Trophoblast cell (in vitro differentiated cells and primary cell): ENCODE measurements at regions not wholly inside any gene's neighbourhood (a gene's known extent, or its start where the extent isn't known, plus 50 kb on each side); places are given as distances from the start of the nearest gene placed in this dataset.
"Not testable (repeated sequence)": the region's sequence is repeated elsewhere in the genome, so short reads cannot be mapped to it uniquely, and the experiment has no call there.

Experiments
- DNase-seq, 2 donors: peaks; one replicate each; pipeline ENCODE4 v3.0.0-alpha.2; 2016
- H2AFZ ChIP-seq: 2 replicates; pipeline ENCODE4 v1.6.1; 2013; ENCODE audit warnings: low read length, moderate library complexity, mild to moderate bottlenecking; ENCODE audit not compliant: insufficient read depth, poor library complexity
- H2AK5ac ChIP-seq: 2 replicates; pipeline ENCODE4 v1.6.1; 2013; ENCODE audit warnings: mild to moderate bottlenecking, low read length
- H2BK120ac ChIP-seq: 2 replicates; pipeline ENCODE4 v1.6.1; 2013; ENCODE audit warnings: low read length, mild to moderate bottlenecking, moderate library complexity; ENCODE audit not compliant: insufficient read depth, poor library complexity
- H2BK12ac ChIP-seq: 2 replicates; pipeline ENCODE4 v1.6.1; 2013; ENCODE audit warnings: mild to moderate bottlenecking, low read length, moderate library complexity
- H2BK5ac ChIP-seq: 2 replicates; pipeline ENCODE4 v1.6.1; 2013; ENCODE audit warnings: low read length, low read depth, moderate library complexity, mild to moderate bottlenecking; ENCODE audit not compliant: poor library complexity
- H3K14ac ChIP-seq: 2 replicates; pipeline ENCODE4 v1.6.1; 2013; ENCODE audit warnings: mild to moderate bottlenecking, low read length
- H3K18ac ChIP-seq: 2 replicates; pipeline ENCODE4 v1.6.1; 2013; ENCODE audit warnings: mild to moderate bottlenecking, low read length
- H3K23ac ChIP-seq: 2 replicates; pipeline ENCODE4 v1.6.1; 2013; ENCODE audit warnings: low read length
- H3K27ac ChIP-seq: 2 replicates; pipeline ENCODE4 v1.5.1; 2013; ENCODE audit warnings: low read depth, mild to moderate bottlenecking, inconsistent platforms, low read length, moderate library complexity
- H3K27me3 ChIP-seq: 2 replicates; pipeline ENCODE4 v1.6.1; 2013; ENCODE audit warnings: inconsistent platforms, mild to moderate bottlenecking, low read length, moderate library complexity; ENCODE audit not compliant: insufficient read depth
- H3K36me3 ChIP-seq, 2 experiments: 1 replicate in 1 of 2; 2 replicates in 1 of 2; pipeline ENCODE4 v1.6.1; 2013; ENCODE audit warnings: low read length in 2 of 2, mild to moderate bottlenecking in 2 of 2, moderate library complexity in 1 of 2; ENCODE audit not compliant: insufficient read depth in 2 of 2, control insufficient read depth in 1 of 2
- H3K4ac ChIP-seq: 2 replicates; pipeline ENCODE4 v1.6.1; 2013; ENCODE audit warnings: low read depth, mild to moderate bottlenecking, low read length, moderate library complexity
- H3K4me1 ChIP-seq, 2 experiments: 1 replicate in 1 of 2; 2 replicates in 1 of 2; pipeline ENCODE4 v1.6.1; 2013; ENCODE audit warnings: low read length in 2 of 2, mild to moderate bottlenecking in 2 of 2, moderate library complexity in 1 of 2; ENCODE audit not compliant: insufficient read depth in 2 of 2, control insufficient read depth in 1 of 2
- H3K4me2 ChIP-seq: 2 replicates; pipeline ENCODE4 v1.6.1; 2013; ENCODE audit warnings: inconsistent platforms, mild to moderate bottlenecking, low read length, moderate library complexity
- H3K4me3 ChIP-seq: 2 replicates; pipeline ENCODE4 v1.5.1; 2013; ENCODE audit warnings: mild to moderate bottlenecking, low read depth, low read length, inconsistent platforms
- H3K79me1 ChIP-seq: one replicate; pipeline ENCODE4 v1.6.1; 2013; ENCODE audit warnings: low read length
- H3K79me2 ChIP-seq: 2 replicates; pipeline ENCODE4 v1.6.1; 2013; ENCODE audit warnings: low read length, mild to moderate bottlenecking; ENCODE audit not compliant: control insufficient read depth, insufficient read depth, poor library complexity
- H3K9ac ChIP-seq: 2 replicates; pipeline ENCODE4 v1.6.1; 2013; ENCODE audit warnings: mild to moderate bottlenecking, low read length
- H3K9me3 ChIP-seq: 2 replicates; pipeline ENCODE4 v1.6.1; 2013; ENCODE audit warnings: low read depth, mild to moderate bottlenecking, control low read depth, inconsistent platforms, low read length; ENCODE audit not compliant: insufficient read depth
- H4K12ac ChIP-seq: 2 replicates; pipeline ENCODE4 v1.6.1; 2013; ENCODE audit warnings: low read depth, mild to moderate bottlenecking, low read length, moderate library complexity
- H4K8ac ChIP-seq: 2 replicates; pipeline ENCODE4 v1.6.1; 2013; ENCODE audit warnings: low read depth, mild to moderate bottlenecking, low read length, moderate library complexity
- H4K91ac ChIP-seq: one replicate; pipeline ENCODE4 v1.6.1; 2013; ENCODE audit warnings: low read depth, mild to moderate bottlenecking, low read length, moderate library complexity
- WGBS: extraction: QIAGEN DNeasy Blood & Tissue Kit; methylation state at CpG from one replicate; pipeline ENCODE4 v1.1.7; 2013; ENCODE audit warnings: missing lambda C conversion rate; ENCODE audit not compliant: insufficient read length, insufficient coverage; ENCODE audit errors: extremely low coverage; 5-methylcytosine and 5-hydroxymethylcytosine counted together

DNA sequence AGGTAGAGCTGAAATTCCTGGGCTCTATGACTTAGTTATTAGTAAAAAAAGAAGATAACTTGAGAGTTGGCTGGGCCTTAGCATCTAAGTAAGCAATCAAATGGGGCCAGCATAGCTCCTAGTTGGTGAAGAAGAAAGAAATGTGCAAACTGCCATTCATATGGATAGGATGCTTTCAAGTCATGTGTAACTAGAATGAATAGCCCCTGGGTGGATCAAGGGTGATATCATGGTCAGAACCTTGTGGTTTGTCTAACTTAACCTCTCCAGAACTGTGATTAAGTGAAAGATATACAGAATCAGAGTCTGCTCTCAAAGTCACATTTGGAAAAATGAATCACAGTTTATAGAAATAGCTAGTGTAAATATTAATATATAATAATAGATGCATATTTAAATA is 198.7 kb upstream of the DTNA start:
- Histone ChIP-seq H4K8ac (no peak overlapping the region), H2AK5ac (no peak overlapping the region), H2BK12ac (no peak overlapping the region), H3K27me3 (no peaks in the 10 kb centered on the region), H3K36me3 (no peaks in the 10 kb centered on the region), H3K9me3 (no peaks in the 10 kb centered on the region), H3K4me3 (no peak overlapping the region), H3K14ac (no peak overlapping the region), H2BK120ac (no peak overlapping the region), H3K79me1 (no peaks in the 10 kb centered on the region), H3K4me2 (no peak overlapping the region), H3K4me1 (no peaks in the 10 kb centered on the region), H3K27ac (no peak overlapping the region), H4K12ac (no peak overlapping the region), H2BK5ac (no peak overlapping the region), H4K91ac (no peak overlapping the region), H3K18ac (no peak overlapping the region), H2AFZ (no peak overlapping the region), H3K79me2 (no peaks in the 10 kb centered on the region), H3K23ac (no peak overlapping the region), H3K9ac (no peak overlapping the region), H3K4ac (no peak overlapping the region)
- DNase-seq: no peak

DNA sequence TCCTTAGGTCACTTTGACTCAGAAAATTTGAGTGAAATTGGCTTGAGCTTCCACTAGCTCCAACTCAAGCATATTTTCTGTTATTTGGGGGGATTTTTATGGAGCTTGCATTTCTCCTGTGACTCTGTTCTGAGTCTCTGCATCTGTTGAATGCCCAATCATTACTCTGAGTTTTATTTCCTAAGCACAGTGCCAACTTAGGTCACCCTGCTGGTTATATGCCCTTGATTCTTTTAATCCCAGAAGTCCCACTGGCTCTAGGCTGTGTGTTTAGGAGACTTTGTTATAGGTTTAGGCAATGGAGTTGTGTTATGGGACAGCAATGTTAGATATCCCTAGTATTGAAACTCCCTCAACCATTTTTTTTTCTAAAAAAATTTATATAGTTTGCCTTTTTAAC is 198.2 kb upstream of the DTNA start:
- Histone ChIP-seq H4K8ac (no peak overlapping the region), H3K4me3 (no peak overlapping the region), H2AFZ (no peak overlapping the region), H2AK5ac (no peak overlapping the region), H3K36me3 (no peaks in the 10 kb centered on the region), H3K4me1 (no peaks in the 10 kb centered on the region), H2BK120ac (no peak overlapping the region), H3K79me2 (no peaks in the 10 kb centered on the region), H3K14ac (no peak overlapping the region), H3K4ac (no peak overlapping the region), H3K23ac (no peak overlapping the region), H4K91ac (no peak overlapping the region), H3K4me2 (no peak overlapping the region), H2BK12ac (no peak overlapping the region), H3K9ac (no peak overlapping the region), H3K18ac (no peak overlapping the region), H2BK5ac (no peak overlapping the region), H3K79me1 (no peaks in the 10 kb centered on the region), H4K12ac (no peak overlapping the region), H3K27ac (no peak overlapping the region), H3K27me3 (no peaks in the 10 kb centered on the region), H3K9me3 (no peaks in the 10 kb centered on the region)
- DNase-seq: no peak

DNA sequence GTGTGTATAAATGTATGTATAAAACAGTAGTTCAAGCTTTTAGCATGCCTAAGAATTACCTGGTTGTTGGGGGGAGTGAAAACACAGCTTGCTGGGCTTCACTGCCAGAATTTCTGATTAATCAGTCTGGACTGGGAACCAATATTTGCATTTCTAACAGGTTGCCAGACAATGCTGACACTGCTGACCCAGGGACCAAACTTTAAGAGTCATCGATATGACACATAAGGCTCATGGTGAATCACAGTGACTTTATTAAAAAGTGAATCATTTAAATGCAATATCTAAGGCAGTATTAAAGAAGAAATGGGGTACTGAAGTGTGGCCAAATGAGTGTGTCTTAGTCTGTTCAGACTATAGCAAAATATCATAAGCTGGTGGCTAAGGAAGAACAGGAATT is 195.9 kb upstream of the DTNA start:
- Histone ChIP-seq H3K27me3 (no peaks in the 10 kb centered on the region), H2BK12ac (no peak overlapping the region), H3K9me3 (no peaks in the 10 kb centered on the region), H4K8ac (no peak overlapping the region), H3K79me1 (no peaks in the 10 kb centered on the region), H3K9ac (no peak overlapping the region), H3K36me3 (no peaks in the 10 kb centered on the region), H2AFZ (no peak overlapping the region), H4K12ac (no peak overlapping the region), H2AK5ac (no peak overlapping the region), H4K91ac (no peak overlapping the region), H3K18ac (no peak overlapping the region), H3K23ac (no peak overlapping the region), H2BK5ac (no peak overlapping the region), H3K4me2 (no peak overlapping the region), H3K27ac (no peak overlapping the region), H3K4ac (no peak overlapping the region), H2BK120ac (no peak overlapping the region), H3K14ac (no peak overlapping the region), H3K4me3 (no peak overlapping the region), H3K4me1 (no peaks in the 10 kb centered on the region), H3K79me2 (no peaks in the 10 kb centered on the region)
- no peak for DNase-seq
- WGBS: no CpG with 5 or more reads among the region's 1 CpG

DNA sequence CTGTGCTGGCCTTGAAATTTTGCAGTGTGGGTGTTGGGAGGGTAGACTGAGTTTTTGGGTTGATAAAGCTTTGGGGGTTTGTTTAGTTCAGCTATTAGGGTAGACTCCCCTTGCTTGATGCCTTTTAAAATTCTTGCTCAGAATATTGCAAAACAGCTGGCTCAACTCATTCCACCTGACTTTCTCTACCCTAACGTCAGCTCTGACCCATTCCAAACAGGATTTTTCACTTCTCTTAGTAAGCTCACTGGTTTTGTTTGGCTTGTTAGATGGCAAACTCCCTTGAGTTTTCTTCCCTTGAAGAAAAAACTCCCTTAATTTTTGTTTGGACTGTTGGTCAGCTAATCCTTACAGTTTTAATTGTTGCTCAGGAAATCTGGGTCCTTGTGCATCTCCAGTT is 195.1 kb upstream of the DTNA start:
- Histone ChIP-seq H3K9ac (no peak overlapping the region), H3K9me3 (no peaks in the 10 kb centered on the region), H2AK5ac (no peak overlapping the region), H2BK12ac (no peak overlapping the region), H2BK120ac (no peak overlapping the region), H4K12ac (no peak overlapping the region), H3K27ac (no peak overlapping the region), H3K4ac (no peak overlapping the region), H3K79me2 (no peaks in the 10 kb centered on the region), H3K4me1 (no peaks in the 10 kb centered on the region), H2BK5ac (no peak overlapping the region), H3K14ac (no peak overlapping the region), H4K91ac (no peak overlapping the region), H3K27me3 (no peaks in the 10 kb centered on the region), H4K8ac (no peak overlapping the region), H2AFZ (no peak overlapping the region), H3K23ac (no peak overlapping the region), H3K4me2 (no peak overlapping the region), H3K36me3 (no peaks in the 10 kb centered on the region), H3K4me3 (no peak overlapping the region), H3K18ac (no peak overlapping the region), H3K79me1 (no peaks in the 10 kb centered on the region)
- WGBS: no CpG with 5 or more reads among the region's 1 CpG
- no peak for DNase-seq

DNA sequence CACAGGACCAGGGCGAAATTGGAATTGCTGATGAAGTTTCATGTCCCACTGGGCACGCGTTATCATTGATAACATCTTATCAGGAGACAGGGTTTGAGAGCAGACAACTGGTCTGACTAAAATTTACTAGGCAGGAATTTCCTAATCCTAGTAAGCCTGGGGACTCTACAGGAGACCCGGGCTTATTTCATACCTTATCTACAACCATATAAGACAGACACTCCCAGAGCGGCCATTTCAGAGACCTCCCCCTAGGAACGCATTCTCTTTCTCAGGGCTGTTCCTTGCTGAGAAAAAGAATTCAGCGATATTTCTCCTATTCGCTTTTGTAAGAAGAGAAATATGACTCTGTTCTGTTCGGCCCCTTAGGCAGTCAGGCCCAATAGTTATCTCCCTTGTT is 193.7 kb upstream of the DTNA start:
- H3K9me3 ChIP-seq: not testable (repeated sequence)
- no CpG with 5 or more reads among the region's 9 CpGs for WGBS

More for the DNA sequence above, 193.7 kb upstream of the DTNA start:
- H3K27me3 ChIP-seq, H2AK5ac ChIP-seq, H3K27ac ChIP-seq, H4K8ac ChIP-seq, H2BK120ac ChIP-seq, H2BK5ac ChIP-seq, H3K79me1 ChIP-seq, H3K4me3 ChIP-seq, H3K18ac ChIP-seq, H2AFZ ChIP-seq, DNase-seq, H3K23ac ChIP-seq, H3K4me2 ChIP-seq, H3K4ac ChIP-seq, H4K12ac ChIP-seq, H3K14ac ChIP-seq, H3K9ac ChIP-seq, H3K79me2 ChIP-seq, H3K36me3 ChIP-seq, H4K91ac ChIP-seq, H3K4me1 ChIP-seq, H2BK12ac ChIP-seq: not testable (repeated sequence)
